ENCODE measurements at regions not wholly inside any gene's neighbourhood (a gene's known extent, or its start where the extent isn't known, plus 50 kb on each side); places are given as distances from the start of the nearest gene placed in this dataset.
"Not testable (repeated sequence)": the region's sequence is repeated elsewhere in the genome, so short reads cannot be mapped to it uniquely, and the experiment has no call there.

- no peak for DNase-seq
Measured at GRCh38 chr11:115660030-115660805, 156.0 kb upstream of the CADM1 start.

GRCh38 chr11:115659061-115659963 is 155.1 kb upstream of the CADM1 start:
- no peak for DNase-seq

- DNase-seq, result no peak
Measured at GRCh38 chr11:115657586-115657985, 153.4 kb upstream of the CADM1 start.

GRCh38 chr11:115656669-115657068 is 152.5 kb upstream of the CADM1 start:
- DNase-seq, result no peak

- DNase-seq, result no peak
Measured at GRCh38 chr11:115656041-115656440, 151.8 kb upstream of the CADM1 start.

GRCh38 chr11:115654792-115655191 is 150.6 kb upstream of the CADM1 start:
- no peak for DNase-seq

- DNase-seq, result no peak
Measured at GRCh38 chr11:115653926-115654325, 149.7 kb upstream of the CADM1 start.

- no peak for DNase-seq
Measured at GRCh38 chr11:115653076-115653475, 148.9 kb upstream of the CADM1 start.

GRCh38 chr11:115652496-115652895 is 148.3 kb upstream of the CADM1 start:
- no peak for DNase-seq

GRCh38 chr11:115652094-115652493 is 147.9 kb upstream of the CADM1 start:
- no peak for DNase-seq

- DNase-seq, result no peak
Measured at GRCh38 chr11:115649461-115649860, 145.2 kb upstream of the CADM1 start.

GRCh38 chr11:115645631-115646317 is 141.6 kb upstream of the CADM1 start:
- no peak for DNase-seq

GRCh38 chr11:115644856-115645255 is 140.6 kb upstream of the CADM1 start:
- no peak for DNase-seq

GRCh38 chr11:115643549-115644270 is 139.5 kb upstream of the CADM1 start:
- no peak for DNase-seq

GRCh38 chr11:115642660-115643059 is 138.4 kb upstream of the CADM1 start:
- DNase-seq, result no peak

- DNase-seq, result no peak
Measured at GRCh38 chr11:115637599-115638241, 133.5 kb upstream of the CADM1 start.

- no peak for DNase-seq
Measured at GRCh38 chr11:115636753-115637527, 132.7 kb upstream of the CADM1 start.

- not testable (repeated sequence) for DNase-seq
Measured at GRCh38 chr11:115633977-115634376, 129.8 kb upstream of the CADM1 start.

GRCh38 chr11:115632061-115632460 is 127.8 kb upstream of the CADM1 start:
- DNase-seq, result no peak

GRCh38 chr11:115631609-115632008 is 127.4 kb upstream of the CADM1 start:
- no peak for DNase-seq

GRCh38 chr11:115630214-115630613 is 126.0 kb upstream of the CADM1 start:
- no peak for DNase-seq
